Lower lobe of right lung (tissue), 2 donors: ENCODE measurements at regions not wholly inside any gene's neighbourhood (a gene's known extent, or its start where the extent isn't known, plus 50 kb on each side); places are given as distances from the start of the nearest gene placed in this dataset.

Source experiments
- ATAC-seq, 2 donors: fragments of 200-7000 bp; cut with Tn5 transposase; one replicate each; pipeline ENCODE4 v1.9.1; 2020 to 2022; ENCODE audit warnings: mild to moderate bottlenecking in 2 of 2, moderate library complexity in 2 of 2
- DNase-seq: peaks from one replicate; pipeline ENCODE4 v3.0.0-alpha.2; 2020
- H3K27ac ChIP-seq: fragments of 200-600 bp; one replicate; pipeline ENCODE4 v1.8.0; 2022
- H3K27me3 ChIP-seq: fragments of 200-600 bp; one replicate; pipeline ENCODE4 v1.8.0; 2022; ENCODE audit warnings: low read depth
- H3K36me3 ChIP-seq: fragments of 200-600 bp; one replicate; pipeline ENCODE4 v1.8.0; 2022; ENCODE audit warnings: mild to moderate bottlenecking
- H3K4me1 ChIP-seq: fragments of 200-600 bp; one replicate; pipeline ENCODE4 v1.8.0; 2022
- H3K4me3 ChIP-seq: fragments of 200-600 bp; one replicate; pipeline ENCODE4 v1.8.0; 2022; ENCODE audit warnings: mild to moderate bottlenecking
- H3K9me3 ChIP-seq: fragments of 200-600 bp; one replicate; pipeline ENCODE4 v1.8.0; 2022
- intact Hi-C: fragments of 100-400 bp; cut with DNase I; formaldehyde crosslinking; loops from one replicate; pipeline ENCODE4 v1.11.0; 2022
- TF ChIP-seq, protein P1 (sequence below): fragments of 200-600 bp; IDR thresholded peaks from one replicate; pipeline ENCODE4 v1.8.0; 2022; ENCODE audit warnings: antibody characterized with exemption, mild to moderate bottlenecking
- donor health status: DM: no; HTN: yes; CAD: no; lungs with severe emphysema.

DNA sequence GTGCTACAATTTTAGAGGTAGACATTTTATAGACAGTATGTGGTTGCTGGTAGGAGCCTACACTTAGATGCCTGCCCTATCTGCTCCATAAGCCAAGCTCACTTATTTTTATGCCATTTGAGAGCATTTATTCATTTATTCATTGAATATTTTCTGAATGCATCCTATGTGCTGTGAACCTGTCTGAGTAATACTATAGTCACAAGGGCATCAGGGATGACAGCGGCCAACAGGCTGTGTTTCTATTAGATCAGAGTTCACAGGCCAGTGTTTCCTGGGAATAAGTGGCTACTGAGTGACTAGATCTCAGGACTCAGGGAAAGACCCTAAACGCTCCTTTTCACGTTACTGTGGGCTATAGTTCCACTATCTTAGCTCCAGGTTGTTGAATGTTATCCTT is 235.2 kb upstream of the MSX2 start:
- intact Hi-C loops = no loop called here
- H3K27me3 ChIP-seq = peaks cover 4% of the 10 kb centered on the region
- ATAC-seq (no peak), DNase-seq (no peak)
- no peaks in the 10 kb centered on the region for H3K36me3 ChIP-seq
- H3K4me3 ChIP-seq = no peak overlapping the region
- no peaks in the 10 kb centered on the region for H3K9me3 ChIP-seq
- no peak overlapping the region for H3K27ac ChIP-seq
- no peaks in the 10 kb centered on the region for H3K4me1 ChIP-seq
- TF ChIP-seq, protein P1, sequence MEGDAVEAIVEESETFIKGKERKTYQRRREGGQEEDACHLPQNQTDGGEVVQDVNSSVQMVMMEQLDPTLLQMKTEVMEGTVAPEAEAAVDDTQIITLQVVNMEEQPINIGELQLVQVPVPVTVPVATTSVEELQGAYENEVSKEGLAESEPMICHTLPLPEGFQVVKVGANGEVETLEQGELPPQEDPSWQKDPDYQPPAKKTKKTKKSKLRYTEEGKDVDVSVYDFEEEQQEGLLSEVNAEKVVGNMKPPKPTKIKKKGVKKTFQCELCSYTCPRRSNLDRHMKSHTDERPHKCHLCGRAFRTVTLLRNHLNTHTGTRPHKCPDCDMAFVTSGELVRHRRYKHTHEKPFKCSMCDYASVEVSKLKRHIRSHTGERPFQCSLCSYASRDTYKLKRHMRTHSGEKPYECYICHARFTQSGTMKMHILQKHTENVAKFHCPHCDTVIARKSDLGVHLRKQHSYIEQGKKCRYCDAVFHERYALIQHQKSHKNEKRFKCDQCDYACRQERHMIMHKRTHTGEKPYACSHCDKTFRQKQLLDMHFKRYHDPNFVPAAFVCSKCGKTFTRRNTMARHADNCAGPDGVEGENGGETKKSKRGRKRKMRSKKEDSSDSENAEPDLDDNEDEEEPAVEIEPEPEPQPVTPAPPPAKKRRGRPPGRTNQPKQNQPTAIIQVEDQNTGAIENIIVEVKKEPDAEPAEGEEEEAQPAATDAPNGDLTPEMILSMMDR = no peak

DNA sequence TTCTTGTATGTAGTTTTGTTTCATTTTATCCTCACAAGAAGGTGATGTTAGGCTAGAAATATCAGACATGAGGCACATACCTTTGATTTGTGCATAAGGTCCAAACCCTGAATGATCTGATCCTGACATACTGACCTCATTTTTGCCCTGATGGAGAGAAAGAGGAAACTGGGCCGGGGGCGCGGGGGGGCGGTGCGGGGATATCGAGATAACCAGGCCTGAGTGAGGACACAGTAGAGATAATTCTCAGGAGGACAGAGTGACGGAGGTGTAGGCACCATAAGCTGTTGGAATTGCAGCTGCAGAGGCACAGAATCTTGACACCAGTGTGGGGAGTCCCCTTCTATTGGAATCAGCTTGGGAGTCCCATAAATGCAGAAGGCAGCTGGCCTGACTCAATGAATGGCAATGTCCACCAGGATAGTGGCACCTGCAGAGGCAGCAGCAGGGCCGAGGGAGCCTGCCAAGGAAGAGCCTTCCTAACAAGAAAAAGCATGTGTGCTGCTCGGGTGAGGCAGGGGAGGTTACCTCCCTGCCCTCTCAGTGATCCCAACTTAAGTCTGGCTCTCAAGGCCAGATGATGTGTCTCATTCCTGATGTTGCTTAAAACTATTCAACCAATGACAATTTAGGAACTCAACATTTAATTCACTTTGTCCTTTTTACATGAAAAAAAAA is 234.3 kb upstream of the MSX2 start:
- intact Hi-C loops = no loop called here
- Histone ChIP-seq H3K36me3 (no peaks in the 10 kb centered on the region), H3K9me3 (no peaks in the 10 kb centered on the region), H3K4me3 (no peak overlapping the region), H3K4me1 (no peaks in the 10 kb centered on the region), H3K27ac (no peak overlapping the region), H3K27me3 (peaks cover 4% of the 10 kb centered on the region)
- DNase-seq (no peak), ATAC-seq (no peak)
- TF ChIP-seq, protein P1 = no peak

DNA sequence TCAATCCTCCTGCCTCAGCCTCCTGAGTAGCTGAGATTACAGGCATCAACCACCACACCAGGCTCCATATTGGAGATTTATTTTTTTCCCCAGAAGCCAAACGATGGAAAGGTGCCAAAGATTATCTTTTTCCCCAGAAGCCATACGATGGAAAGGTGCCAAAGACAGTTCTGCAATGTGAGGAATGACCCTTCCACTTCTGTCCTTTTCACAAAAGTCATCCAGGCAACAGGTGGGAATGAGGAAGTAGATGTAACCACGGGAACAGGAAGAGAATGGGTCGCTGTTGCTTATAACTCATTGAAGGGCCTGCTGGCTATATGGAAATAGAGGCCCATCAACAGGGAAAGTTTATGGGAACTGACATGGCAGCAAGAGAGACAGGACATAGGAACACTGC is 233.7 kb upstream of the MSX2 start:
- no peak for ATAC-seq
- TF ChIP-seq, protein P1 = no peak
- intact Hi-C loops = no loop called here

DNA sequence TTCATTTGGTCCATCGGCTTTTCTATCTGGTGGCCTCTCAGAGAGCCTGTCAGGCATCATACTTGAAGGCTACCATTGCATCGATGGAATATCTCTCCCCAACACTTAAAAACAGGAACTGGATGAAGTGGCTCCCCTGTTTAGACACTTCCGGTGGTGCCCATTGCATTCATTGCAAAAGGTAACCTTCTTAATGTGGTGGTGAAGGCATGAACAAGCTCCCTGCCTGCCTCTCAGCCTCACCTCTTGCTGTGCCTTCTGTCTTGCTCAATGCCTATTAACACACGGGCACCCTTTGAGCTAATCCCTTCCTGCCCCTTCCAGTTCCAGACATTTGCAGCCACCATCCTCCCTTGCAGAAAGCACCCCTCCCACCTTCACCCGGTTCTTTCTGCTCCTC is 233.1 kb upstream of the MSX2 start:
- TF ChIP-seq, protein P1 = no peak
- intact Hi-C loops = no loop called here
- DNase-seq (no peak), ATAC-seq (no peak)
- Histone ChIP-seq H3K27me3 (peaks cover 4% of the 10 kb centered on the region), H3K36me3 (no peaks in the 10 kb centered on the region), H3K27ac (no peak overlapping the region), H3K4me1 (no peaks in the 10 kb centered on the region), H3K9me3 (no peaks in the 10 kb centered on the region), H3K4me3 (no peak overlapping the region)

More for the DNA sequence above, 233.7 kb upstream of the MSX2 start:
- no peak for DNase-seq
- H3K9me3 ChIP-seq = no peaks in the 10 kb centered on the region
- H3K4me3 ChIP-seq = no peak overlapping the region
- H3K36me3 ChIP-seq = no peaks in the 10 kb centered on the region
- H3K27ac ChIP-seq = no peak overlapping the region
- no peaks in the 10 kb centered on the region for H3K4me1 ChIP-seq
- H3K27me3 ChIP-seq = peaks cover 4% of the 10 kb centered on the region

DNA sequence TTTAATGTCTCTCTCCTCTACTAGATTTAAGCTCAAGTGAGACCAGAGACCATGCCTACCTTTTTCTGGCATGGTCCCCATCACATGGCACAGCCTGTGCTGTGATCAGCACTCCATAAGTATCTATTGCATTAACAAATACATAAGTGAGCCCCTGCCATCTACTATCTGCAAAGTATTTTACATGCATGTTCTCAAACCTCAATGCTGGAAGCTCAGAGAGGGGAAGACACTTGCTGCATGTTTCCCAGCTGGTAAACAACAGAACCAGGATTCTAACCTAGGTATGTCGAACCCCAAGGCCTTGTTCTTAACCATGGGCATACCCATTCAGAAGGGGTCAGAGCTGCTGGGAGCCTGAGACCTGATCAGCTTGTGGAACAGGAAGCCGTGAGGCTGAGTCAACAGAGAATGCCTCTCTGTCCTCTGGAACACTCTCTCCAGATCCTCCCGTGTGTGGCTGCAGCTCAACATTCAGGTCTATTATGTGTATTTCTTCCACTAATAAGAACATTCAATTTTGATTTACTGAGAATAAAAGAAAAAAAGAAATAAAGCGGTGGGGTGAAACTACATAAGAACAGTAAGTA is 232.5 kb upstream of the MSX2 start:
- TF ChIP-seq, protein P1 = no peak
- ATAC-seq (no peak), DNase-seq (no peak)
- H3K27me3 ChIP-seq = no peaks in the 10 kb centered on the region
- no peaks in the 10 kb centered on the region for H3K36me3 ChIP-seq
- intact Hi-C loops = no loop called here
- no peak overlapping the region for H3K27ac ChIP-seq
- H3K4me1 ChIP-seq = no peaks in the 10 kb centered on the region
- no peaks in the 10 kb centered on the region for H3K9me3 ChIP-seq
- no peak overlapping the region for H3K4me3 ChIP-seq
